ENCODE measurements at regions not wholly inside any gene's neighbourhood (a gene's known extent, or its start where the extent isn't known, plus 50 kb on each side); places are given as distances from the start of the nearest gene placed in this dataset.
A peak's percentile ranks its signal among the peaks of the same experiment; 100 is the strongest.

- Mint-ChIP-seq H3K4me3 (peak overlapping the region; percentile 26), H3K9me3 (peaks cover 8% of the 10 kb centered on the region), H3K27me3 (no peaks in the 10 kb centered on the region), H3K36me3 (peaks cover 13% of the 10 kb centered on the region), H3K4me1 (no peaks in the 10 kb centered on the region), H3K27ac (no peak overlapping the region)
- CTCF ChIA-PET: no interaction called here
- DNase-seq: peak; percentile 34
These were observed 381.2 kb downstream of the LPIN1 start for GRCh38 chr2:12127638-12128037.

GRCh38 chr2:12131975-12132374, 385.5 kb downstream of the LPIN1 start:
- no peak overlapping the region for H3K27ac Mint-ChIP-seq
- H3K27me3 Mint-ChIP-seq: no peaks in the 10 kb centered on the region
- peaks cover 5% of the 10 kb centered on the region for H3K9me3 Mint-ChIP-seq
- CTCF ChIA-PET: no interaction called here
- H3K36me3 Mint-ChIP-seq: peaks cover 4% of the 10 kb centered on the region
- no peaks in the 10 kb centered on the region for H3K4me1 Mint-ChIP-seq
- H3K4me3 Mint-ChIP-seq: no peak overlapping the region
- no peak for DNase-seq

- no peak for DNase-seq
- peaks cover 5% of the 10 kb centered on the region for H3K9me3 Mint-ChIP-seq
- H3K27ac Mint-ChIP-seq: no peak overlapping the region
- CTCF ChIA-PET: no interaction called here
- H3K27me3 Mint-ChIP-seq: peaks cover 14% of the 10 kb centered on the region
- H3K4me3 Mint-ChIP-seq: no peak overlapping the region
- H3K4me1 Mint-ChIP-seq: peaks cover 5% of the 10 kb centered on the region
- H3K36me3 Mint-ChIP-seq: peaks cover 3% of the 10 kb centered on the region
These were observed 395.3 kb downstream of the LPIN1 start for GRCh38 chr2:12141618-12142258.

GRCh38 chr2:12151716-12152115, 405.3 kb downstream of the LPIN1 start:
- no peak for DNase-seq
- Mint-ChIP-seq H3K27ac (no peak overlapping the region), H3K4me3 (no peak overlapping the region), H3K4me1 (no peaks in the 10 kb centered on the region), H3K9me3 (no peaks in the 10 kb centered on the region), H3K27me3 (peaks cover 26% of the 10 kb centered on the region), H3K36me3 (no peaks in the 10 kb centered on the region)
- CTCF ChIA-PET: no interaction called here

GRCh38 chr2:12152888-12153287, 406.5 kb downstream of the LPIN1 start:
- Mint-ChIP-seq H3K27me3 (peaks cover 32% of the 10 kb centered on the region), H3K4me1 (no peaks in the 10 kb centered on the region), H3K9me3 (no peaks in the 10 kb centered on the region), H3K4me3 (no peak overlapping the region), H3K36me3 (no peaks in the 10 kb centered on the region), H3K27ac (no peak overlapping the region)
- DNase-seq: no peak
- CTCF ChIA-PET: no interaction called here

GRCh38 chr2:12155303-12156051, 409.0 kb downstream of the LPIN1 start:
- Mint-ChIP-seq H3K4me1 (no peaks in the 10 kb centered on the region), H3K9me3 (no peaks in the 10 kb centered on the region), H3K27ac (no peak overlapping the region), H3K27me3 (peaks cover 33% of the 10 kb centered on the region), H3K36me3 (no peaks in the 10 kb centered on the region), H3K4me3 (no peak overlapping the region)
- no peak for DNase-seq
- CTCF ChIA-PET: no interaction called here

GRCh38 chr2:12156349-12156748, 409.9 kb downstream of the LPIN1 start:
- Mint-ChIP-seq H3K36me3 (no peaks in the 10 kb centered on the region), H3K9me3 (no peaks in the 10 kb centered on the region), H3K4me3 (no peak overlapping the region), H3K4me1 (no peaks in the 10 kb centered on the region), H3K27me3 (peaks cover 35% of the 10 kb centered on the region), H3K27ac (no peak overlapping the region)
- DNase-seq: no peak
- CTCF ChIA-PET: interaction anchor here (0.6 kb wide), 1 partner anchor 209 kb away, joined by 4 read pairs; no protein-coding TSS in a partner anchor

GRCh38 chr2:12161085-12161484, 414.7 kb downstream of the LPIN1 start:
- H3K9me3 Mint-ChIP-seq: no peaks in the 10 kb centered on the region
- H3K27me3 Mint-ChIP-seq: peaks cover 26% of the 10 kb centered on the region
- no peak overlapping the region for H3K27ac Mint-ChIP-seq
- peaks cover 9% of the 10 kb centered on the region for H3K4me1 Mint-ChIP-seq
- no peaks in the 10 kb centered on the region for H3K36me3 Mint-ChIP-seq
- CTCF ChIA-PET: interaction anchor here (0.6 kb wide), 1 partner anchor 95 kb away, joined by 4 read pairs; no protein-coding TSS in a partner anchor
- no peak overlapping the region for H3K4me3 Mint-ChIP-seq
- no peak for DNase-seq

- no peak overlapping the region for H3K4me3 Mint-ChIP-seq
- peaks cover 9% of the 10 kb centered on the region for H3K4me1 Mint-ChIP-seq
- no peaks in the 10 kb centered on the region for H3K9me3 Mint-ChIP-seq
- no peaks in the 10 kb centered on the region for H3K36me3 Mint-ChIP-seq
- no peak overlapping the region for H3K27ac Mint-ChIP-seq
- CTCF ChIA-PET: no interaction called here
- DNase-seq: no peak
- H3K27me3 Mint-ChIP-seq: peaks cover 23% of the 10 kb centered on the region
These were observed 416.1 kb downstream of the LPIN1 start for GRCh38 chr2:12162269-12163247.

- CTCF ChIA-PET: interaction anchor here (0.9 kb wide), 1 partner anchor 552 kb away, joined by 3 read pairs; no protein-coding TSS in a partner anchor
- no peak overlapping the region for H3K27ac Mint-ChIP-seq
- H3K4me1 Mint-ChIP-seq: peaks cover 22% of the 10 kb centered on the region
- H3K36me3 Mint-ChIP-seq: peaks cover under 1% of the 10 kb centered on the region
- H3K9me3 Mint-ChIP-seq: no peaks in the 10 kb centered on the region
- no peak for DNase-seq
- peaks cover 23% of the 10 kb centered on the region for H3K27me3 Mint-ChIP-seq
- H3K4me3 Mint-ChIP-seq: no peak overlapping the region
These were observed 417.4 kb downstream of the LPIN1 start for GRCh38 chr2:12163866-12164265.

GRCh38 chr2:12164689-12165088, 418.3 kb downstream of the LPIN1 start:
- Mint-ChIP-seq H3K27ac (no peak overlapping the region), H3K27me3 (peaks cover 20% of the 10 kb centered on the region), H3K4me3 (no peak overlapping the region), H3K9me3 (peaks cover 5% of the 10 kb centered on the region), H3K36me3 (peaks cover 6% of the 10 kb centered on the region), H3K4me1 (peaks cover 31% of the 10 kb centered on the region)
- no peak for DNase-seq
- CTCF ChIA-PET: no interaction called here

- H3K4me1 Mint-ChIP-seq: peaks cover 48% of the 10 kb centered on the region
- CTCF ChIA-PET: interaction anchor here (0.6 to 1.6 kb wide), 3 partner anchors 11 to 839 kb away, joined by 3 to 6 read pairs (median 5); partner anchors contain the start of gene TRIB2
- DNase-seq: no peak
- H3K27ac Mint-ChIP-seq: peak overlapping the region; percentile 28
- peaks cover 6% of the 10 kb centered on the region for H3K36me3 Mint-ChIP-seq
- peaks cover 14% of the 10 kb centered on the region for H3K27me3 Mint-ChIP-seq
- H3K4me3 Mint-ChIP-seq: no peak overlapping the region
- H3K9me3 Mint-ChIP-seq: peaks cover 6% of the 10 kb centered on the region
These were observed 421.3 kb downstream of the LPIN1 start for GRCh38 chr2:12167525-12168317.

- Mint-ChIP-seq H3K27me3 (peaks cover 14% of the 10 kb centered on the region), H3K4me1 (peaks cover 50% of the 10 kb centered on the region), H3K9me3 (peaks cover 6% of the 10 kb centered on the region), H3K27ac (no peak overlapping the region), H3K36me3 (peaks cover 6% of the 10 kb centered on the region), H3K4me3 (no peak overlapping the region)
- CTCF ChIA-PET: interaction anchor here (0.6 to 1.6 kb wide), 3 partner anchors 10 to 838 kb away, joined by 3 to 6 read pairs (median 5); partner anchors contain the start of gene TRIB2
- no peak for DNase-seq
These were observed 421.9 kb downstream of the LPIN1 start for GRCh38 chr2:12168354-12168753.
